B cell (primary cell): ENCODE measurements at regions not wholly inside any gene's neighbourhood (a gene's known extent, or its start where the extent isn't known, plus 50 kb on each side); places are given as distances from the start of the nearest gene placed in this dataset.

Experiments
- ATAC-seq: fragments of 200-7000 bp; cut with Tn5 transposase; one replicate; pipeline ENCODE4 v1.10.0; 2021; ENCODE audit warnings: low read depth, mild to moderate bottlenecking, moderate number of reproducible peaks, moderate library complexity
- CTCF ChIA-PET: fragments of 350-600 bp; sonication (Branson Sonifier 250); formaldehyde crosslinking; loops from one replicate; lab custom pipeline; 2021; ENCODE audit warnings: antibody characterized with exemption, inconsistent platforms; lab: Charles Lee
- POLR2A ChIA-PET: fragments of 350-600 bp; sonication (Branson Sonifier 250); formaldehyde crosslinking; loops from one replicate; lab custom pipeline; 2021; ENCODE audit warnings: antibody characterized with exemption; lab: Charles Lee
- DNase-seq: peaks from one replicate; pipeline ENCODE4 v3.0.0; 2013
- H2AFZ ChIP-seq: 2 replicates; pipeline ENCODE4 v1.6.1; 2012; ENCODE audit warnings: mild to moderate bottlenecking, low read depth, low read length; ENCODE audit not compliant: insufficient read depth, poor library complexity, severe bottlenecking
- H3K27ac ChIP-seq, 2 donors: 1 replicate in 1 of 2; 2 replicates in 1 of 2; pipeline ENCODE4 v1.5.1; 2012 to 2013; ENCODE audit warnings: low read length in 2 of 2, mild to moderate bottlenecking in 2 of 2, moderate library complexity in 1 of 2
- H3K27me3 ChIP-seq, 4 experiments: fragments of 200-600 bp in 1 of 4; sonication (generic) in 1 of 4; replicated peaks in 1 of 4; 1 replicate in 2 of 4; 2 replicates in 2 of 4; pipeline versions ENCODE4 v1.6.1 to v1.7.0; 2013 to 2016; ENCODE audit warnings: low read length in 3 of 4, mild to moderate bottlenecking in 2 of 4, mixed read lengths in 1 of 4, moderate library complexity in 1 of 4; ENCODE audit not compliant: insufficient read depth in 4 of 4, control insufficient read depth in 3 of 4; ENCODE audit errors: control extremely low read depth in 1 of 4
- H3K36me3 ChIP-seq, 2 experiments: replicated peaks in 1 of 2; 1 replicate in 1 of 2; 2 replicates in 1 of 2; pipeline versions ENCODE4 v1.6.1 to v1.7.1; 2013; ENCODE audit warnings: low read length in 1 of 2; ENCODE audit not compliant: insufficient read depth in 2 of 2, control insufficient read depth in 1 of 2; ENCODE audit errors: control extremely low read depth in 1 of 2, extremely low read depth in 1 of 2
- H3K4me1 ChIP-seq, 2 donors: fragments of 200-600 bp in 1 of 2; sonication (generic) in 1 of 2; 1 replicate in 1 of 2; 2 replicates in 1 of 2; pipeline versions ENCODE4 v1.5.1 to v1.6.1; 2013 to 2017; ENCODE audit warnings: low read length in 2 of 2; ENCODE audit not compliant: control insufficient read depth in 2 of 2, insufficient read depth in 2 of 2
- H3K4me2 ChIP-seq: replicated peaks from 2 replicates; pipeline ENCODE3; 2012; ENCODE audit warnings: mild to moderate bottlenecking, low read depth, low read length; ENCODE audit not compliant: poor library complexity, severe bottlenecking
- H3K4me3 ChIP-seq, 5 experiments: fragments of 200-600 bp in 1 of 5; sonication (generic) in 1 of 5; 1 replicate in 3 of 5; 2 replicates in 2 of 5; pipeline versions ENCODE4 v1.5.1 to v1.7.0; 2011 to 2016; ENCODE audit warnings: low read length in 4 of 5, mild to moderate bottlenecking in 4 of 5, low read depth in 2 of 5, control low read depth in 1 of 5, moderate library complexity in 1 of 5; ENCODE audit not compliant: insufficient read depth in 1 of 5; ENCODE audit errors: control extremely low read depth in 1 of 5, extremely low read depth in 1 of 5
- H3K79me2 ChIP-seq: fragments of 200-600 bp; sonication (generic); one replicate; pipeline ENCODE4 v1.6.0; 2016; ENCODE audit warnings: low read length; ENCODE audit not compliant: control insufficient read depth, insufficient read depth
- H3K9ac ChIP-seq: fragments of 200-600 bp; sonication (generic); 2 replicates; pipeline ENCODE4 v1.6.1; 2017; ENCODE audit warnings: mild to moderate bottlenecking, low read length, moderate library complexity
- H3K9me3 ChIP-seq, 3 donors: one replicate each; pipeline versions ENCODE4 v1.6.1 to v1.7.1; 2013; ENCODE audit warnings: low read length in 2 of 3; ENCODE audit not compliant: control insufficient read depth in 2 of 3, insufficient read depth in 1 of 3; ENCODE audit errors: control extremely low read depth in 1 of 3
- H4K20me1 ChIP-seq: 2 replicates; pipeline ENCODE4 v1.6.0; 2012; ENCODE audit warnings: mild to moderate bottlenecking, low read length; ENCODE audit not compliant: insufficient read depth, control insufficient read depth, poor library complexity, severe bottlenecking
- H3K27ac Mint-ChIP-seq: one replicate; pipeline ENCODE4 v1.8.0; 2021; ENCODE audit warnings: mixed read lengths
- H3K27me3 Mint-ChIP-seq: one replicate; pipeline ENCODE4 v1.8.0; 2021; ENCODE audit warnings: mixed read lengths
- H3K4me1 Mint-ChIP-seq: one replicate; pipeline ENCODE4 v1.8.0; 2021; ENCODE audit warnings: mixed read lengths
- H3K4me3 Mint-ChIP-seq: one replicate; pipeline ENCODE4 v1.8.0; 2021; ENCODE audit warnings: mixed read lengths
- H3K9me3 Mint-ChIP-seq: one replicate; pipeline ENCODE4 v1.8.0; 2022; ENCODE audit warnings: mixed read lengths; ENCODE audit not compliant: insufficient read depth
- CTCF ChIP-seq: fragments of 200-600 bp; IDR thresholded peaks from one replicate; pipeline ENCODE4 v1.8.0; 2022; ENCODE audit warnings: antibody characterized with exemption, mild to moderate bottlenecking
- EZH2 ChIP-seq: IDR thresholded peaks from 2 replicates; pipeline ENCODE4 v1.6.1; 2012; ENCODE audit warnings: borderline replicate concordance, low read depth, mild to moderate bottlenecking, moderate library complexity, low read length; ENCODE audit not compliant: insufficient read depth, poor library complexity, severe bottlenecking
- WGBS: methylation state at CpG from one replicate; pipeline ENCODE4 v1.1.5; 2013; ENCODE audit warnings: missing lambda C conversion rate; ENCODE audit not compliant: insufficient coverage; 5-methylcytosine and 5-hydroxymethylcytosine counted together
- intact Hi-C: fragments of 100-400 bp; cut with micrococcal nuclease; formaldehyde crosslinking; loops from one replicate; pipeline ENCODE4 v1.10.0; 2022

GRCh38 chr4:45566896-45567603 lies 556.8 kb downstream of the GABRG1 start:
- no peaks in the 10 kb centered on the region for H3K27me3 Mint-ChIP-seq
- Histone ChIP-seq H3K27me3 (no peaks in the 10 kb centered on the region), H3K79me2 (no peaks in the 10 kb centered on the region), H3K4me3 (no peak overlapping the region), H3K9me3 (peaks cover 0 to 8% (median 0%) of the 10 kb centered on the region in 3 donors), H3K9ac (no peak overlapping the region), H3K4me2 (no peak overlapping the region), H3K36me3 (no peaks in the 10 kb centered on the region), H3K4me1 (no peaks in the 10 kb centered on the region), H3K27ac (no peak overlapping the region), H4K20me1 (no peaks in the 10 kb centered on the region), H2AFZ (no peak overlapping the region)
- 80% methylated on average over 18 of the region's 19 CpGs for WGBS
- DNase-seq: no peak
- H3K4me1 Mint-ChIP-seq: no peaks in the 10 kb centered on the region
- peaks cover 2% of the 10 kb centered on the region for H3K9me3 Mint-ChIP-seq
- ChIA-PET POLR2A (no interaction called here), CTCF (no interaction called here)
- no peak overlapping the region for H3K4me3 Mint-ChIP-seq
- no peak for ATAC-seq
- H3K27ac Mint-ChIP-seq: no peak overlapping the region
- TF ChIP-seq CTCF (no peak), EZH2 (no peak)
- intact Hi-C loops: no loop called here

- H4K20me1 ChIP-seq: no peaks in the 10 kb centered on the region
- intact Hi-C loops: no loop called here
- ATAC-seq (no peak), DNase-seq (no peak)
- TF ChIP-seq EZH2 (no peak), CTCF (no peak)
- no peak overlapping the region for H3K4me3 ChIP-seq
- POLR2A ChIA-PET: no interaction called here
- no CpG with 5 or more reads among the region's 1 CpG for WGBS
- H3K27ac Mint-ChIP-seq: no peak overlapping the region
- no peak overlapping the region for H2AFZ ChIP-seq
- H3K9ac ChIP-seq: no peak overlapping the region
- no peaks in the 10 kb centered on the region for H3K27me3 ChIP-seq
- H3K9me3 ChIP-seq: no peaks in the 10 kb centered on the region
- peaks cover 4% of the 10 kb centered on the region for H3K9me3 Mint-ChIP-seq
- H3K79me2 ChIP-seq: no peaks in the 10 kb centered on the region
- H3K36me3 ChIP-seq: no peaks in the 10 kb centered on the region
- H3K4me1 ChIP-seq: no peaks in the 10 kb centered on the region
- no peak overlapping the region for H3K27ac ChIP-seq
- H3K27me3 Mint-ChIP-seq: no peaks in the 10 kb centered on the region
- CTCF ChIA-PET: no interaction called here
- no peak overlapping the region for H3K4me3 Mint-ChIP-seq
- no peak overlapping the region for H3K4me2 ChIP-seq
- no peaks in the 10 kb centered on the region for H3K4me1 Mint-ChIP-seq
Measured at GRCh38 chr4:45554423-45554822, 569.4 kb downstream of the GABRG1 start.
